B cell (primary cell): ENCODE measurements at regions not wholly inside any gene's neighbourhood (a gene's known extent, or its start where the extent isn't known, plus 50 kb on each side); places are given as distances from the start of the nearest gene placed in this dataset.

Experiments
- ATAC-seq: fragments of 200-7000 bp; cut with Tn5 transposase; one replicate; pipeline ENCODE4 v1.10.0; 2021; ENCODE audit warnings: low read depth, mild to moderate bottlenecking, moderate number of reproducible peaks, moderate library complexity
- CTCF ChIA-PET: fragments of 350-600 bp; sonication (Branson Sonifier 250); formaldehyde crosslinking; loops from one replicate; lab custom pipeline; 2021; ENCODE audit warnings: antibody characterized with exemption, inconsistent platforms; lab: Charles Lee
- POLR2A ChIA-PET: fragments of 350-600 bp; sonication (Branson Sonifier 250); formaldehyde crosslinking; loops from one replicate; lab custom pipeline; 2021; ENCODE audit warnings: antibody characterized with exemption; lab: Charles Lee
- DNase-seq: peaks from one replicate; pipeline ENCODE4 v3.0.0; 2013
- H2AFZ ChIP-seq: 2 replicates; pipeline ENCODE4 v1.6.1; 2012; ENCODE audit warnings: mild to moderate bottlenecking, low read depth, low read length; ENCODE audit not compliant: insufficient read depth, poor library complexity, severe bottlenecking
- H3K27ac ChIP-seq, 2 donors: 1 replicate in 1 of 2; 2 replicates in 1 of 2; pipeline ENCODE4 v1.5.1; 2012 to 2013; ENCODE audit warnings: low read length in 2 of 2, mild to moderate bottlenecking in 2 of 2, moderate library complexity in 1 of 2
- H3K27me3 ChIP-seq, 4 experiments: fragments of 200-600 bp in 1 of 4; sonication (generic) in 1 of 4; replicated peaks in 1 of 4; 1 replicate in 2 of 4; 2 replicates in 2 of 4; pipeline versions ENCODE4 v1.6.1 to v1.7.0; 2013 to 2016; ENCODE audit warnings: low read length in 3 of 4, mild to moderate bottlenecking in 2 of 4, mixed read lengths in 1 of 4, moderate library complexity in 1 of 4; ENCODE audit not compliant: insufficient read depth in 4 of 4, control insufficient read depth in 3 of 4; ENCODE audit errors: control extremely low read depth in 1 of 4
- H3K36me3 ChIP-seq, 2 experiments: replicated peaks in 1 of 2; 1 replicate in 1 of 2; 2 replicates in 1 of 2; pipeline versions ENCODE4 v1.6.1 to v1.7.1; 2013; ENCODE audit warnings: low read length in 1 of 2; ENCODE audit not compliant: insufficient read depth in 2 of 2, control insufficient read depth in 1 of 2; ENCODE audit errors: control extremely low read depth in 1 of 2, extremely low read depth in 1 of 2
- H3K4me1 ChIP-seq, 2 donors: fragments of 200-600 bp in 1 of 2; sonication (generic) in 1 of 2; 1 replicate in 1 of 2; 2 replicates in 1 of 2; pipeline versions ENCODE4 v1.5.1 to v1.6.1; 2013 to 2017; ENCODE audit warnings: low read length in 2 of 2; ENCODE audit not compliant: control insufficient read depth in 2 of 2, insufficient read depth in 2 of 2
- H3K4me2 ChIP-seq: replicated peaks from 2 replicates; pipeline ENCODE3; 2012; ENCODE audit warnings: mild to moderate bottlenecking, low read depth, low read length; ENCODE audit not compliant: poor library complexity, severe bottlenecking
- H3K4me3 ChIP-seq, 5 experiments: fragments of 200-600 bp in 1 of 5; sonication (generic) in 1 of 5; 1 replicate in 3 of 5; 2 replicates in 2 of 5; pipeline versions ENCODE4 v1.5.1 to v1.7.0; 2011 to 2016; ENCODE audit warnings: low read length in 4 of 5, mild to moderate bottlenecking in 4 of 5, low read depth in 2 of 5, control low read depth in 1 of 5, moderate library complexity in 1 of 5; ENCODE audit not compliant: insufficient read depth in 1 of 5; ENCODE audit errors: control extremely low read depth in 1 of 5, extremely low read depth in 1 of 5
- H3K79me2 ChIP-seq: fragments of 200-600 bp; sonication (generic); one replicate; pipeline ENCODE4 v1.6.0; 2016; ENCODE audit warnings: low read length; ENCODE audit not compliant: control insufficient read depth, insufficient read depth
- H3K9ac ChIP-seq: fragments of 200-600 bp; sonication (generic); 2 replicates; pipeline ENCODE4 v1.6.1; 2017; ENCODE audit warnings: mild to moderate bottlenecking, low read length, moderate library complexity
- H3K9me3 ChIP-seq, 3 donors: one replicate each; pipeline versions ENCODE4 v1.6.1 to v1.7.1; 2013; ENCODE audit warnings: low read length in 2 of 3; ENCODE audit not compliant: control insufficient read depth in 2 of 3, insufficient read depth in 1 of 3; ENCODE audit errors: control extremely low read depth in 1 of 3
- H4K20me1 ChIP-seq: 2 replicates; pipeline ENCODE4 v1.6.0; 2012; ENCODE audit warnings: mild to moderate bottlenecking, low read length; ENCODE audit not compliant: insufficient read depth, control insufficient read depth, poor library complexity, severe bottlenecking
- H3K27ac Mint-ChIP-seq: one replicate; pipeline ENCODE4 v1.8.0; 2021; ENCODE audit warnings: mixed read lengths
- H3K27me3 Mint-ChIP-seq: one replicate; pipeline ENCODE4 v1.8.0; 2021; ENCODE audit warnings: mixed read lengths
- H3K4me1 Mint-ChIP-seq: one replicate; pipeline ENCODE4 v1.8.0; 2021; ENCODE audit warnings: mixed read lengths
- H3K4me3 Mint-ChIP-seq: one replicate; pipeline ENCODE4 v1.8.0; 2021; ENCODE audit warnings: mixed read lengths
- H3K9me3 Mint-ChIP-seq: one replicate; pipeline ENCODE4 v1.8.0; 2022; ENCODE audit warnings: mixed read lengths; ENCODE audit not compliant: insufficient read depth
- CTCF ChIP-seq: fragments of 200-600 bp; IDR thresholded peaks from one replicate; pipeline ENCODE4 v1.8.0; 2022; ENCODE audit warnings: antibody characterized with exemption, mild to moderate bottlenecking
- EZH2 ChIP-seq: IDR thresholded peaks from 2 replicates; pipeline ENCODE4 v1.6.1; 2012; ENCODE audit warnings: borderline replicate concordance, low read depth, mild to moderate bottlenecking, moderate library complexity, low read length; ENCODE audit not compliant: insufficient read depth, poor library complexity, severe bottlenecking
- WGBS: methylation state at CpG from one replicate; pipeline ENCODE4 v1.1.5; 2013; ENCODE audit warnings: missing lambda C conversion rate; ENCODE audit not compliant: insufficient coverage; 5-methylcytosine and 5-hydroxymethylcytosine counted together
- intact Hi-C: fragments of 100-400 bp; cut with micrococcal nuclease; formaldehyde crosslinking; loops from one replicate; pipeline ENCODE4 v1.10.0; 2022

- Mint-ChIP-seq H3K4me1 (no peaks in the 10 kb centered on the region), H3K9me3 (no peaks in the 10 kb centered on the region), H3K27me3 (peaks cover 17% of the 10 kb centered on the region), H3K4me3 (no peak overlapping the region), H3K27ac (no peak overlapping the region)
- H4K20me1 ChIP-seq = no peaks in the 10 kb centered on the region
- H3K27me3 ChIP-seq = peaks cover 0 to 2% (median 0%) of the 10 kb centered on the region in 4 experiments
- ChIA-PET POLR2A (no interaction called here), CTCF (no interaction called here)
- H3K4me2 ChIP-seq = no peak overlapping the region
- no peaks in the 10 kb centered on the region for H3K4me1 ChIP-seq
- peaks cover 0 to 5% (median 0%) of the 10 kb centered on the region in 3 donors for H3K9me3 ChIP-seq
- H3K36me3 ChIP-seq = no peaks in the 10 kb centered on the region
- no peak overlapping the region for H3K9ac ChIP-seq
- H2AFZ ChIP-seq = no peak overlapping the region
- intact Hi-C loops = no loop called here
- H3K27ac ChIP-seq = no peak overlapping the region
- no peak overlapping the region for H3K4me3 ChIP-seq
- ATAC-seq = no peak
- TF ChIP-seq EZH2 = no peak
- no peak for TF ChIP-seq CTCF
- no peak for DNase-seq
- H3K79me2 ChIP-seq = no peaks in the 10 kb centered on the region
- WGBS = 43% methylated on average over 8 of the region's 12 CpGs
These were observed 218.3 kb downstream of the SOX9 start for GRCh38 chr17:72338847-72339790.

- no peak overlapping the region for H3K27ac ChIP-seq
- no peaks in the 10 kb centered on the region for H3K36me3 ChIP-seq
- intact Hi-C loops = no loop called here
- Mint-ChIP-seq H3K9me3 (no peaks in the 10 kb centered on the region), H3K27me3 (peaks cover 12% of the 10 kb centered on the region), H3K4me3 (no peak overlapping the region), H3K27ac (no peak overlapping the region), H3K4me1 (no peaks in the 10 kb centered on the region)
- 85% methylated on average over 5 of the region's 6 CpGs for WGBS
- no peaks in the 10 kb centered on the region for H4K20me1 ChIP-seq
- H3K4me3 ChIP-seq = no peak overlapping the region
- POLR2A ChIA-PET = no interaction called here
- no peaks in the 10 kb centered on the region for H3K79me2 ChIP-seq
- CTCF ChIA-PET = no interaction called here
- H2AFZ ChIP-seq = no peak overlapping the region
- H3K9ac ChIP-seq = no peak overlapping the region
- no peak overlapping the region for H3K4me2 ChIP-seq
- H3K4me1 ChIP-seq = no peaks in the 10 kb centered on the region
- H3K9me3 ChIP-seq = peaks cover 0 to 8% (median 0%) of the 10 kb centered on the region in 3 donors
- ATAC-seq (no peak), DNase-seq (no peak)
- H3K27me3 ChIP-seq = peaks cover 0 to 2% (median 0%) of the 10 kb centered on the region in 4 experiments
- no peak for TF ChIP-seq CTCF
- no peak for TF ChIP-seq EZH2
These were observed 220.0 kb downstream of the SOX9 start for GRCh38 chr17:72340836-72341235.
